ENCODE measurements at regions not wholly inside any gene's neighbourhood (a gene's known extent, or its start where the extent isn't known, plus 50 kb on each side); places are given as distances from the start of the nearest gene placed in this dataset.

DNA sequence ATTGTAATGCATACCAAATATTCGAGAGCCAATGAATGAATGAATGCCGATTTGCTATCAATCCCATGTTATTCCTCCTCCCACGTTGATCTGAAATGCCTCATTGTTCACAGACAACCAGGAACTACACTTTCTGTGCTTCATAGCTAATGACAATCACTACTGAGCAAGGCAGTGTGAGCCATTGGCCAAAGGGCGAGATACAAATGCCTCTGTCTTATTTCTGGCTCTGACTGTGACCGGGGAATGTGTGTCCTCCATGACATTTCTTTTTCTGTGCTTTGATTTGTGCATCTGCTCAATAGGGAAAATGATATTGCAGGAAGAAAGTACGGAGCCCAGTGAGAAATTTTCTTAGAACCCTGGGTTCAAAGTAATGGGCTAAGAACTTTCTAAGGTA, 217.1 kb downstream of the CXCL12 start:
- DNase-seq (ENCODE audit: low read depth) = no peak
- H3K27me3 ChIP-seq (ENCODE audit: control insufficient read depth, insufficient read depth, low read length) = no peaks in the 10 kb centered on the region
- FAIRE-seq = no peak

DNA sequence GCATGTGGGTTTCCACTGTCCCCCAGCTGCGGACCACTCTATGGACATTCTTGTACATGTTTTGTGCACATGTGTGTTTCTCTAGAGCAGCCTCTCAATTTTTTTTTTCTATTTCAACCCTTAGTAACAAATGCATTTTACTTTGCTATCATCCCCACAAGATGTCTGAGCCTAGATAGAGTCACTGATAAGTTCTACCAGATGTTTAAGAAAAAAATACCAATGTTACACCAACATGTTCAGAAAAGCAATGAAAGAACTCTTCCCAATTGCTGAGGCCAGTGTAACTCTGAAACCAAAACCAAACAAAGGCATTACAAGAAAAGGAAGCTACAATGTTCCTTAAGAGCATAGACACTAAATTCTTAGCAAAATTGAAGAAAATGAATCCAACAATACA, 218.5 kb downstream of the CXCL12 start:
- TF ChIP-seq CTCF (IDR thresholded peaks at IDR 0.05; ENCODE audit: insufficient read depth, low read length, severe bottlenecking) = no peak
- Histone ChIP-seq H3K27me3 (ENCODE audit: control insufficient read depth, insufficient read depth, low read length) (no peaks in the 10 kb centered on the region), H3K36me3 (ENCODE audit: control insufficient read depth, insufficient read depth, low read length) (no peaks in the 10 kb centered on the region), H3K4me3 (ENCODE audit: low read depth, low read length) (no peak overlapping the region)
- FAIRE-seq = no peak
- DNase-seq (ENCODE audit: low read depth) = no peak

More for the DNA sequence above, 217.1 kb downstream of the CXCL12 start:
- TF ChIP-seq CTCF (IDR thresholded peaks at IDR 0.05; ENCODE audit: insufficient read depth, low read length, severe bottlenecking) = no peak
- H3K4me3 ChIP-seq (ENCODE audit: low read depth, low read length) = no peak overlapping the region
- H3K36me3 ChIP-seq (ENCODE audit: control insufficient read depth, insufficient read depth, low read length) = no peaks in the 10 kb centered on the region

DNA sequence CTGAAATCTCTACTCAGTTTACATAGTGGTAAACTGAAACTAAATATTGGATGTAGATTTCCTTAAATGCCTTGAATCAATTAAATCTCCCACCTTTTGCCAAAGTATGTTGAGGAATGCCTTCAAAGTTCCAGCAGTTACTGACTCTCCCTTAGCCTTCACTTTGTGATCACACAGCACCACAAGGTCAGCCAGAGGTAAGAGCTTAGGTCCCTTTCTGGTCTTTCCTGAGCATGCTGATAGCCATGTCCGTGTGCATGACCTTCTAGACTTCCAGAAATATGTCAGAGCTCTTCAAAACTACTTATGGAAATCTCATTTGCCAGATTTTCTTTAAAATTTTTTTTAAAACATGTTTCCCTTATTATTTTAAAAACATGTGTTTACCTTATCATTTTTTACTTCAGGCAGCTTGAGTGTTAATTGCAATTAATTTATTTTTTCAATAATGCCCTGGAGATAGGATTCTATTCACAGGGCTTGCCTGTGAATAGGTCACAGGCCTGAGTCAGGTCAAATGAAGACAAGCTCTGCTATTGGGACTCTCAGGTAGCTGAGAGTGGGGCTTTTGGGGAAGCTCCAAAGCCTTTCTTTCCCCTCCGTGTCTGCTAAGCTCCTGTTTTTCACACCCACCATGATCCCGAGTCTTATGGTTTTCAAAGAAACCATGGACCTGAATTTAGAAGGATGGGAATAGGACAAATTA, 220.5 kb downstream of the CXCL12 start:
- H3K36me3 ChIP-seq (ENCODE audit: control insufficient read depth, insufficient read depth, low read length) = no peaks in the 10 kb centered on the region
- no peak for DNase-seq (ENCODE audit: low read depth)
- no peaks in the 10 kb centered on the region for H3K27me3 ChIP-seq (ENCODE audit: control insufficient read depth, insufficient read depth, low read length)
- FAIRE-seq = no peak
- no peak overlapping the region for H3K4me3 ChIP-seq (ENCODE audit: low read depth, low read length)
- no peak for TF ChIP-seq CTCF (IDR thresholded peaks at IDR 0.05; ENCODE audit: insufficient read depth, low read length, severe bottlenecking)

DNA sequence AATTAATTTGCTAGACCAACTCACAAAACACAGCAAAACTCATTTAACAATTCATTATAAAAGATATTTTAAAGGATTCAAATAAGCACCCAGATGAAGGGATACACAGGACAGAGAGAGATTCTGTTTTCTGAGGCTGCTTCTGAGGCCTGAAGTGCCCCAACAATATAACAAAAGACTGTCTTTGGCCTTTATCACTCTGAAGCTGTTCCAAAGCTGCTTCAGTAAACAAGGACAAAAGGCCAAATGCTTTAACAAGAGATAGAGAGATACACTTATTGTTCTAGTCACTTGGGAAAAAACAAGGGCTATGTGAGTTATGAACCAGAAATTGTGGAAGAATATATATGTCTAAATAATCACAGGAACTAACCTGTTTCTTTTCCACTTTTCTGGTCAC, 223.7 kb downstream of the CXCL12 start:
- Histone ChIP-seq H3K36me3 (ENCODE audit: control insufficient read depth, insufficient read depth, low read length) (no peaks in the 10 kb centered on the region), H3K27me3 (ENCODE audit: control insufficient read depth, insufficient read depth, low read length) (no peaks in the 10 kb centered on the region), H3K4me3 (ENCODE audit: low read depth, low read length) (no peak overlapping the region)
- DNase-seq (ENCODE audit: low read depth) (no peak), FAIRE-seq (no peak)
- no peak for TF ChIP-seq CTCF (IDR thresholded peaks at IDR 0.05; ENCODE audit: insufficient read depth, low read length, severe bottlenecking)

GRCh38 chr10:44157574-44157973, 227.3 kb downstream of the CXCL12 start:
- Histone ChIP-seq H3K27me3 (ENCODE audit: control insufficient read depth, insufficient read depth, low read length) (no peaks in the 10 kb centered on the region), H3K4me3 (ENCODE audit: low read depth, low read length) (no peak overlapping the region), H3K36me3 (ENCODE audit: control insufficient read depth, insufficient read depth, low read length) (no peaks in the 10 kb centered on the region)
- FAIRE-seq = no peak
- TF ChIP-seq CTCF (IDR thresholded peaks at IDR 0.05; ENCODE audit: insufficient read depth, low read length, severe bottlenecking) = no peak
- no peak for DNase-seq (ENCODE audit: low read depth)

DNA sequence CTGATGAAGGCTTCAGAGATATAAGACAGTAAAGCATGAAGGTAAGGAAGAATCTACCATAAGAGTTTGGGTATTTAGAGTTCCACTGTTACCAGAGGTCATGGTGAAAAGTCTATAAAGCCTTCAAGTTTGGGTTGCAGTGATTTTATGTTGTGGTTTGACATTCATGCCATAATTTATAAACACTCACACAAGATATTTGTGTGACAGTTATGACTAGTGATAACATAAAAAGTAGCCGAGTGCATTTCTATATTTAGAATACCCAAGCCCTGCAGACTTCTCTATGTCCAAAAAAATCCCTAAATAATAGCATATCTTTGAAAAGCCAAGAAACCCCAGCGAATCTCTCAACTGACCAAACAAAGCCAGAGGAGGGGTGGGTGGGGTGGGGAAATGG, 229.9 kb downstream of the CXCL12 start:
- H3K27me3 ChIP-seq (ENCODE audit: control insufficient read depth, insufficient read depth, low read length) = no peaks in the 10 kb centered on the region
- H3K4me3 ChIP-seq (ENCODE audit: low read depth, low read length) = no peak overlapping the region
- DNase-seq (ENCODE audit: low read depth) (no peak), FAIRE-seq (no peak)
- TF ChIP-seq CTCF (IDR thresholded peaks at IDR 0.05; ENCODE audit: insufficient read depth, low read length, severe bottlenecking) = no peak
- no peaks in the 10 kb centered on the region for H3K36me3 ChIP-seq (ENCODE audit: control insufficient read depth, insufficient read depth, low read length)

Measured in bronchial epithelial cell (primary cell).